Mucosa of rectum (tissue), 2 donors: ENCODE measurements at regions not wholly inside any gene's neighbourhood (a gene's known extent, or its start where the extent isn't known, plus 50 kb on each side); places are given as distances from the start of the nearest gene placed in this dataset.

ENCODE experiments used
- H3K27ac ChIP-seq, 2 donors: one replicate each; pipeline ENCODE4 v1.7.0; 2013; ENCODE audit warnings: inconsistent platforms in 2 of 2, low read depth in 2 of 2, low read length in 2 of 2
- H3K27me3 ChIP-seq, 2 donors: one replicate each; pipeline ENCODE4 v1.7.0; 2013; ENCODE audit warnings: low read length in 2 of 2; ENCODE audit not compliant: control insufficient read depth in 2 of 2, insufficient read depth in 2 of 2
- H3K36me3 ChIP-seq, 2 donors: one replicate each; pipeline ENCODE4 v1.7.0; 2013; ENCODE audit warnings: low read length in 2 of 2; ENCODE audit not compliant: control insufficient read depth in 2 of 2, insufficient read depth in 2 of 2
- H3K4me1 ChIP-seq, 2 donors: one replicate each; pipeline ENCODE4 v1.7.0; 2013; ENCODE audit warnings: low read length in 2 of 2, mild to moderate bottlenecking in 1 of 2; ENCODE audit not compliant: control insufficient read depth in 2 of 2, insufficient read depth in 2 of 2
- H3K4me3 ChIP-seq, 2 donors: one replicate each; pipeline ENCODE4 v1.7.0; 2013; ENCODE audit warnings: low read length in 2 of 2
- H3K9ac ChIP-seq, 2 donors: one replicate each; pipeline ENCODE4 v1.7.0; 2013; ENCODE audit warnings: low read length in 2 of 2, low read depth in 1 of 2, mild to moderate bottlenecking in 1 of 2
- H3K9me3 ChIP-seq, 2 donors: one replicate each; pipeline ENCODE4 v1.7.0; 2013; ENCODE audit warnings: low read length in 2 of 2; ENCODE audit not compliant: control insufficient read depth in 2 of 2
- donor health status: healthy.
- donor health status: Normal muscosa, but diverticular disease.

DNA sequence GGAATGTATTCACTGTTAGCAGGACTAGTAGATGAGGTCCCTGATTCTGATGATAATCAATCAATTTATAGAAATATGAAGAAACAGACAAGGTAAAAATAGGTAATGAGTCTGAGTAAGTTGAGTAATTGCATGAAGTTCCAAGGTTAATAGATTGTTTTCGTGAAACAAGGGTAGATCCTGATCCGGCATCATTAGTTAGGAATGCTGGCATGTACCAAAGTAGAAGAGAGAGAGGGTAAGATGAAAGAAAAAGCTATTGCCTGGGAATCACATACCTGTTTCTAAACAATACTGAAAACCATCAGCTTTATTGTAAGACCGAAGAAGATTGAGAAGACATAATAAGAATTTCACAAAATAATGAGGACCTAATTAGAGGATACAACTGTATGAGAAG lies 118.1 kb upstream of the ARPP21 start:
- Histone ChIP-seq H3K4me3 (no peak overlapping the region), H3K27ac (no peak overlapping the region), H3K9me3 (no peaks in the 10 kb centered on the region), H3K4me1 (no peaks in the 10 kb centered on the region), H3K36me3 (no peaks in the 10 kb centered on the region), H3K27me3 (no peaks in the 10 kb centered on the region), H3K9ac (no peak overlapping the region)

DNA sequence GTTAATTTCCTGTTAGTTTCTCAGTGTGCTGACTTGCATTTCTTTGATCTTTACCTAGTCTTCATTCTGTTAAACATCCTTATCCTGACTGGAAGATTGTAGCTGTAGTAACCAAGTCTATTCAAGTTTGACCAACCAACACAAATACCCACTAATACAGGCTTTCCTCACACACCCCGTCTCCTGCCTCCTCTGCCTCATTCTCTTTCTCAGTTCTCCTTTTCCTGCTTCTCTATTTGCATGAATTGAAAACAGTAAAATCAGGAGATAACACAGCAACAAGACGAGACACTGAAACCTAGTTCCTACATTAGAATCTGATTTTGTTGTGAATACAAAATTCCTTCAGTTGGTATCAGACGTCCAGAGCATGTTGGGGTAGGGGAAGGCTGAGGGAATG lies 116.9 kb upstream of the ARPP21 start:
- H3K4me1 ChIP-seq = no peaks in the 10 kb centered on the region

DNA sequence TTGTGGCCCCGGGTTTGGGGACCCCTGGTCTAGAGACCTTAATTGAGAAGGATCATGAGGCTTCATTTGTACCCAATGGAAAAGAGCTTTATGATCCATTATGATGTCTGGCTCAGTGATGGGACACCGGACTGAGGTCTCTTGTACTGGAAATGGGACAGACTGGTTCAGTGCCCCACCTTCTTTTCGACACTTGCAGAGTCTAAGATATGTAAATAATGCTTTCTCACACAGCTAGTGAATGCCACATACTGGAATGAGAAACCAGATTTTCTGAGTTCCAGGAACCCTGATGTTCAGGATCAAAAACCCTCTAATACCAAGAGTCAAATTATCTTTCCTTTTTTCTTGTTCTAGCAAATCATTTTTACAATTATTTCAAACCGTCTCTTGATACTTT lies 116.3 kb upstream of the ARPP21 start:
- Histone ChIP-seq H3K4me1 (no peaks in the 10 kb centered on the region), H3K27ac (no peak overlapping the region), H3K4me3 (no peak overlapping the region), H3K36me3 (no peaks in the 10 kb centered on the region), H3K9ac (no peak overlapping the region), H3K9me3 (no peaks in the 10 kb centered on the region), H3K27me3 (no peaks in the 10 kb centered on the region)

More for the DNA sequence above, 116.9 kb upstream of the ARPP21 start:
- no peaks in the 10 kb centered on the region for H3K27me3 ChIP-seq
- no peak overlapping the region for H3K9ac ChIP-seq
- no peak overlapping the region for H3K27ac ChIP-seq
- H3K9me3 ChIP-seq = no peaks in the 10 kb centered on the region
- no peaks in the 10 kb centered on the region for H3K36me3 ChIP-seq
- no peak overlapping the region for H3K4me3 ChIP-seq

DNA sequence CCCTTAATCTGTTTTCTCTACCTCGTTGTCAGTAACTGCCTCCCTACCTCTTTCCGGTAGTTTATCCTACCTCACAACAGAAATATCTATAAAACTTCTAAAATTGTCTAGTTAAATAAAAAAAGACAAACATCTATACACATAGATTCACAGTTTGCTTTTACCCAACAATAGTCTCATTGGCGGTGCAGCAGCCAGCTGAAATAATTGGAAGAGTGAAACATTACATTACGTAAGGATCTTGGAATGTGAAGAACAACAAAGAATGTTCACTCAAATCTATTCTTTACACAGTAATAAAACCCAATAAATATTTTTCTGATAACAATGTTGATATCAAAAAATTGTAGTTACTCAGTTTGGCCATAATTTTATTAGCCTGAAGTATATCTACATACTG lies 115.5 kb upstream of the ARPP21 start:
- H3K27ac ChIP-seq = no peak overlapping the region
- no peaks in the 10 kb centered on the region for H3K36me3 ChIP-seq
- no peak overlapping the region for H3K9ac ChIP-seq
- H3K27me3 ChIP-seq = no peaks in the 10 kb centered on the region
- H3K4me1 ChIP-seq = no peaks in the 10 kb centered on the region
- no peak overlapping the region for H3K4me3 ChIP-seq
- no peaks in the 10 kb centered on the region for H3K9me3 ChIP-seq

DNA sequence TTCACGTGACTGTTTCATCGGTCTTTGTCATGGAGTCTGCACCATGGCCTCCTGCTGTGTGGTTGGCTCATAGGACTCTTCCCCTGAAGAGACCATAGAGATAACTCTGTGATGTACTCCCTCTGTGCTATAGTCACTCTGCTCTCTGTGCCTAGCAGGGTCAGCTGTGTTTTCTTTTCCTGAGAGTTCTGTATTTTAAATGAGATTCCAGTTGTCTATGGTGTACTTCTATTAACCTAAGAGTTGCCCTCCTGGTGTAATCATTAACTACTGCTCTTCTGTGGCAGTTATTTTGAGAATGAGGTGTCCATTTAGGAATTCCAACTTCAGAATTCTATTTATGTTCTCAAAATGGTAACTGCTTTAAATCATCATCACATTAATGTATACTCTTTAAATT lies 114.5 kb upstream of the ARPP21 start:
- Histone ChIP-seq H3K4me3 (no peak overlapping the region), H3K9ac (no peak overlapping the region), H3K36me3 (no peaks in the 10 kb centered on the region), H3K27me3 (no peaks in the 10 kb centered on the region), H3K9me3 (no peaks in the 10 kb centered on the region), H3K27ac (no peak overlapping the region), H3K4me1 (no peaks in the 10 kb centered on the region)

DNA sequence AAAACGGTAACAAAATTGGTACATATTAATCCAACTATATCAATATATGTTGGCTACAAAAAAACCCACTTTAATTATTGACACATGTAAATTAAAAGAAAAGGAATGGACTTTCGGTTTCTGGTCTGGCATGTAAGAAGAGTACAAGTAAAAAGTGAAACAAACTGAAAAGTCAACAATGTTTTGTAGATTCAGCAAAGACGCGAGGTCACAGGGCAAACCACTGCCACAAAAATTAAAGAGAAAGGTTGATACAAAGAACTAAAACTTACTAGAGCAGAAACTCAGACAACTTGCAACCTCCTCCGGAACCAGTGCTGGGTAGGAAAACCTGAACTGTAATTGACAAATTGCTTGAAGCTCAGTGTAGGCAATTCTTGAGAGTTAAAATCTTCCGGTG lies 110.6 kb upstream of the ARPP21 start:
- Histone ChIP-seq H3K36me3 (no peaks in the 10 kb centered on the region), H3K9ac (no peak overlapping the region), H3K9me3 (no peaks in the 10 kb centered on the region), H3K27me3 (no peaks in the 10 kb centered on the region), H3K4me3 (no peak overlapping the region), H3K27ac (no peak overlapping the region), H3K4me1 (no peaks in the 10 kb centered on the region)

DNA sequence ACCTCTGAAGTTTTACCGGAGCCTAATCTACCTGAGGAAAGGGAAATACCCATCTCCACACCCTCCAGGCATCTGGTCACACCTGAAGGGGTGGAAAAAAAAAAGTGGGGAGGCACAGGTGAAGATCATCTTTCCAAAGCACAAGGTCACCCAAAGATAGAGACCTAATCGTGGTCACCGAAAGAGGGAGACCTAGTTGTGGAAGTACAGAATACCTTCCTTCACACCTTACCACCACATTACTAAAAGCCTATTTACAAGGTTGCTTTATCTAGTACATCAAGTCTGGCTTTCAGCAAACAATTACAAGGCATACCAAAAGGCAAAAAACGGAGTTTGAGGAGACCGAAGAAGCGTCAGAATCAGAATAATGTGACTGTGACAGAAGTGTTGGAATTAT lies 110.0 kb upstream of the ARPP21 start:
- H3K9me3 ChIP-seq = no peaks in the 10 kb centered on the region
- H3K4me1 ChIP-seq = no peaks in the 10 kb centered on the region
- H3K36me3 ChIP-seq = no peaks in the 10 kb centered on the region
- H3K4me3 ChIP-seq = no peak overlapping the region
- H3K27ac ChIP-seq = no peak overlapping the region
- H3K9ac ChIP-seq = no peak overlapping the region
- H3K27me3 ChIP-seq = no peaks in the 10 kb centered on the region

DNA sequence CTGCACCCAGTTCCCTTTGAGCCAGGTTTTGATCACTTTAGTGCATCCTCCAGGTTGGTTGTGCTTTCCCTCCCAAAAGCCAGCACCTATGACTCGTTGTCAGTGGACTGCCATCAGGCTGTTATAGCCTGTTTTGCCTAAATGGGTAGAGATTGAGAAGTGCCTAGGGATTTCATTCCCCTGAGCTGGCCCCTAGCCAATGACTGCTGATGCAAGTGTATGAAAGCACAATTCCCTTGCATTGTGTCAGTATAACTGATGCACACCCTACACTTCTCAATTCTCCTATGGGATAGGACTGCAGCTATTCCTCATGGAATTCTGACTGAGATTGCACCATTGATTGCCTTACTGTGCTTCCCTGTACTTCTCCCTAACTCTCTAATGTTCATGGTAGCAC lies 102.1 kb upstream of the ARPP21 start:
- H3K9ac ChIP-seq = no peak overlapping the region
- no peaks in the 10 kb centered on the region for H3K4me1 ChIP-seq
- H3K4me3 ChIP-seq = no peak overlapping the region
- no peaks in the 10 kb centered on the region for H3K36me3 ChIP-seq
- H3K27ac ChIP-seq = no peak overlapping the region
- no peaks in the 10 kb centered on the region for H3K27me3 ChIP-seq
- no peaks in the 10 kb centered on the region for H3K9me3 ChIP-seq

DNA sequence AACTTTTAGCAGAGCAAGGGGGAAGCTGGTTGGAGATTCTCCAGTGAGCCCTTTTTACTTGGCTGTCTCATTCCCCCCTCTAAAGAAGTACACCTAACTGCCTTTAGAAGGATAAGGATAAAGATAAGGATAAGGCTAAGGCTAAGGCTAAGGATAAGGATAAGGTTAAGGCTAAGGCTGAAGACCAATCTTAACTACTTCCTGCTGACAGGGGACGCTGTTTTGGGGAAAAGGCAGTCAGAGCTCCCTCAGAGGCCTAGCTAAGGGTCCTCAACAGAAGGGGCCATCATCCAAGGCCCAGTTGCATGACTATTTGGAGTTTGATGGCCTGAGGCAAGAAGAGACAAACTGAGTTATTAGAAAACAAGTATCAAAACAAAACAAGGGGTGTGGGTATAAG lies 94.3 kb upstream of the ARPP21 start:
- Histone ChIP-seq H3K4me1 (no peaks in the 10 kb centered on the region), H3K9ac (no peak overlapping the region), H3K27ac (no peak overlapping the region), H3K9me3 (no peaks in the 10 kb centered on the region), H3K36me3 (no peaks in the 10 kb centered on the region), H3K27me3 (no peaks in the 10 kb centered on the region), H3K4me3 (no peak overlapping the region)

DNA sequence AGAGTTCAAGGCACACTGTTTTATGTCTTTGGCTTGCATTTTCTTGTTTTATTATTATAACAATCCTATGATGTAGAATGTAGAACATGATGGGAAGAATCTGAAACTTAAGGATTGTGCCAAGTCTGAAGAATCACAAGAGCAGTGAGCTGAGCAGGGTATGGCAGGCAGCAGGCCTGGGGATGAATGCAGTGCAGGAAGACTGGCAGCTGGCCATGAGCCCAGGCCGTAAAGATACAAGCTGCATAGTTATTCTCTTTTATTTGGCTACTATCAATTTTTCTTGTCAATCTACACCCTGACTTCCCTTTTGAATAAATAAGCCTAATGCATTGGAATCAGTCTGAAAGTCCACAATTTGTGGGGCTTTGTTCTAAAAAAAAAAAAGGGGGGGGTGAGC lies 89.6 kb upstream of the ARPP21 start:
- H3K9ac ChIP-seq = no peak overlapping the region
- no peaks in the 10 kb centered on the region for H3K27me3 ChIP-seq
- H3K36me3 ChIP-seq = no peaks in the 10 kb centered on the region
- no peak overlapping the region for H3K27ac ChIP-seq
- no peaks in the 10 kb centered on the region for H3K9me3 ChIP-seq
- H3K4me3 ChIP-seq = no peak overlapping the region
- H3K4me1 ChIP-seq = no peaks in the 10 kb centered on the region

DNA sequence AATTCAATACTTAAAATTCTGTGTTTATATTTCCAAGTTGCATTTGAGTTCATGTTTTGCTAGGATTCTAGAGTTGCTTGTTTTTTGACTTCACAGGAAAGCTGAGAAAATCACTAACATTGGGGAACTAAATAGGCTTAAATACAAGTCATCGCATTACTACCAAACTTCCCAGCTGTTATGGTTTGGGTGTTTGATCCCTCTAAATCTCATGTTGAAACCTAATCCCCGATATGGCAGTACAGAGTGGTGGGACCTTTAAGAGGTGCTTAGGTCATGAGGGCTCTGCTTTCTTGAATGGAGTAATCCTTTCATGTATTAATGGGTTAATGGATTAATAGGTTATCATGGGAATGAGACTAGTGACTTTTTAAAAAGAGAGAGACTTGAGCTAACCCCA lies 77.2 kb upstream of the ARPP21 start:
- H3K4me3 ChIP-seq = no peak overlapping the region
- no peak overlapping the region for H3K27ac ChIP-seq
- H3K27me3 ChIP-seq = no peaks in the 10 kb centered on the region
- H3K4me1 ChIP-seq = no peaks in the 10 kb centered on the region
- no peaks in the 10 kb centered on the region for H3K36me3 ChIP-seq
- no peaks in the 10 kb centered on the region for H3K9me3 ChIP-seq
- no peak overlapping the region for H3K9ac ChIP-seq
